Neural crest cell (in vitro differentiated cells): ENCODE measurements at regions not wholly inside any gene's neighbourhood (a gene's known extent, or its start where the extent isn't known, plus 50 kb on each side); places are given as distances from the start of the nearest gene placed in this dataset.

Experiments
- DNase-seq: peaks from one replicate; pipeline ENCODE4 v3.0.0; 2021; ENCODE audit warnings: low read depth, mixed read lengths, low spot score
- H3K27ac Mint-ChIP-seq: one replicate; pipeline ENCODE4 v1.8.0; 2021; ENCODE audit warnings: mild to moderate bottlenecking, mixed read lengths; ENCODE audit not compliant: unreplicated experiment
- H3K27me3 Mint-ChIP-seq: 2 replicates; pipeline ENCODE4 v1.8.0; 2021; ENCODE audit warnings: low read depth, mild to moderate bottlenecking, mixed read lengths
- H3K36me3 Mint-ChIP-seq: 2 replicates; pipeline ENCODE4 v1.8.0; 2021; ENCODE audit warnings: low read depth, mild to moderate bottlenecking, mixed read lengths
- H3K4me1 Mint-ChIP-seq: 2 replicates; pipeline ENCODE4 v1.8.0; 2021; ENCODE audit warnings: mixed read lengths
- H3K4me3 Mint-ChIP-seq: one replicate; pipeline ENCODE4 v1.8.0; 2021; ENCODE audit warnings: mild to moderate bottlenecking, mixed read lengths
- H3K9me3 Mint-ChIP-seq: 2 replicates; pipeline ENCODE4 v1.8.0; 2021; ENCODE audit warnings: mixed read lengths
- CTCF ChIP-seq: fragments of 200-600 bp; sonication (generic); conservative IDR thresholded peaks from 2 replicates; pipeline ENCODE4 v1.5.0; 2021; ENCODE audit warnings: antibody characterized with exemption, mild to moderate bottlenecking

GRCh38 chr2:211144078-211144477 is 587.7 kb downstream of the CPS1 start:
- no peaks in the 10 kb centered on the region for H3K36me3 Mint-ChIP-seq
- H3K27me3 Mint-ChIP-seq, result no peaks in the 10 kb centered on the region

GRCh38 chr2:211144974-211145665 is 588.7 kb downstream of the CPS1 start:
- no peaks in the 10 kb centered on the region for H3K27me3 Mint-ChIP-seq
- no peaks in the 10 kb centered on the region for H3K36me3 Mint-ChIP-seq
- H3K9me3 Mint-ChIP-seq, result no peaks in the 10 kb centered on the region
- no peak for TF ChIP-seq CTCF
- H3K27ac Mint-ChIP-seq, result no peak overlapping the region
- no peak overlapping the region for H3K4me3 Mint-ChIP-seq
- no peak for DNase-seq
- no peaks in the 10 kb centered on the region for H3K4me1 Mint-ChIP-seq

More at GRCh38 chr2:211144078-211144477, 587.7 kb downstream of the CPS1 start:
- no peak for DNase-seq
- TF ChIP-seq CTCF, result no peak
- no peak overlapping the region for H3K4me3 Mint-ChIP-seq
- H3K9me3 Mint-ChIP-seq, result peaks cover 2% of the 10 kb centered on the region
- no peaks in the 10 kb centered on the region for H3K4me1 Mint-ChIP-seq
- H3K27ac Mint-ChIP-seq, result no peak overlapping the region

- Mint-ChIP-seq H3K27me3 (no peaks in the 10 kb centered on the region), H3K4me1 (no peaks in the 10 kb centered on the region), H3K36me3 (no peaks in the 10 kb centered on the region), H3K9me3 (no peaks in the 10 kb centered on the region), H3K27ac (no peak overlapping the region), H3K4me3 (no peak overlapping the region)
- no peak for TF ChIP-seq CTCF
- no peak for DNase-seq
Observed at GRCh38 chr2:211149731-211150130, 593.3 kb downstream of the CPS1 start.

GRCh38 chr2:211157211-211157610 is 600.8 kb downstream of the CPS1 start:
- no peaks in the 10 kb centered on the region for H3K9me3 Mint-ChIP-seq
- no peak for TF ChIP-seq CTCF
- no peak for DNase-seq
- H3K27ac Mint-ChIP-seq, result no peak overlapping the region
- no peaks in the 10 kb centered on the region for H3K4me1 Mint-ChIP-seq
- H3K36me3 Mint-ChIP-seq, result no peaks in the 10 kb centered on the region
- no peaks in the 10 kb centered on the region for H3K27me3 Mint-ChIP-seq
- no peak overlapping the region for H3K4me3 Mint-ChIP-seq

GRCh38 chr2:211157856-211158463 is 601.6 kb downstream of the CPS1 start:
- Mint-ChIP-seq H3K27ac (no peak overlapping the region), H3K36me3 (no peaks in the 10 kb centered on the region), H3K9me3 (no peaks in the 10 kb centered on the region), H3K4me1 (no peaks in the 10 kb centered on the region), H3K27me3 (no peaks in the 10 kb centered on the region), H3K4me3 (no peak overlapping the region)
- peak; percentile 75 for DNase-seq
- peak; percentile 92 for TF ChIP-seq CTCF
